Heart left ventricle (tissue), 13 donors: ENCODE measurements at regions not wholly inside any gene's neighbourhood (a gene's known extent, or its start where the extent isn't known, plus 50 kb on each side); places are given as distances from the start of the nearest gene placed in this dataset.

ENCODE experiments used
- CTCF ChIP-seq, 12 donors: fragments of 200-600 bp; sonication (generic) in 4 of 12; IDR thresholded peaks; one replicate each; pipeline versions ENCODE4 v1.5.0 to v1.8.0; 2018 to 2022; ENCODE audit warnings: antibody characterized with exemption in 12 of 12, mild to moderate bottlenecking in 5 of 12
- POLR2A ChIP-seq, 2 donors: fragments of 450-650 bp; IDR thresholded peaks; one replicate each; pipeline ENCODE4 v1.6.1; 2017; ENCODE audit warnings: antibody characterized with exemption in 2 of 2, mild to moderate bottlenecking in 2 of 2, moderate library complexity in 2 of 2
- donor health status: ischemic (EF 13 %, LVEDD 7.1; RV severe dilation, severe dysfunction).
- donor health status: DM: no; HTN: yes; CAD: no.
- donor health status: DM: no; HTN: no; CAD: no.
- donor health status: ischemic (EF 25% LVEDD 6.9; RV normal size, moderate dysfunction).
- donor health status: ischemic (EF 25% LVEDD 5.7; RV mildly dilated, moderate dysfunction).
- donor health status: ischemic (EF 35%, LVEDD 5.7; RV mildly dilated, moderate dysfunction).
- donor health status: nonischemic (EF 11% LVEDD 7.7; RV severe dilation, severe dysfunction).
- donor health status: DM: yes; HTN: yes; CAD: no.
- donor health status: PGD.
- donor health status: ischemic (EF 29% LVEDD 5.4; RV normal size, mild dysfunction).
- donor health status: nonischemic (EF 23%, LVEDD 6.1; RV moderate dilation, normal function).

GRCh38 chr2:228541789-228542188, 360.3 kb upstream of the SPHKAP start:
- TF ChIP-seq POLR2A (IDR thresholded peaks at IDR 0.05) (no peak), CTCF (IDR thresholded peaks at IDR 0.05) (no peak)
